HepG2 (cell line): ENCODE measurements at regions not wholly inside any gene's neighbourhood (a gene's known extent, or its start where the extent isn't known, plus 50 kb on each side); places are given as distances from the start of the nearest gene placed in this dataset.

ENCODE experiments used
- PTBP1 ChIP-seq: fragments of 200-400 bp; formaldehyde crosslinking; IDR thresholded peaks from 2 replicates; pipeline ENCODE4 v1.6.1; 2018; ENCODE audit warnings: low read length, low read depth; ENCODE audit not compliant: poor library complexity, severe bottlenecking
- TF ChIP-seq, protein P1 (sequence below): sonication (generic); formaldehyde crosslinking; IDR thresholded peaks from 2 replicates; pipeline ENCODE4 v1.5.0; 2020; ENCODE audit warnings: mild to moderate bottlenecking, missing genetic modification reagents, moderate library complexity

DNA sequence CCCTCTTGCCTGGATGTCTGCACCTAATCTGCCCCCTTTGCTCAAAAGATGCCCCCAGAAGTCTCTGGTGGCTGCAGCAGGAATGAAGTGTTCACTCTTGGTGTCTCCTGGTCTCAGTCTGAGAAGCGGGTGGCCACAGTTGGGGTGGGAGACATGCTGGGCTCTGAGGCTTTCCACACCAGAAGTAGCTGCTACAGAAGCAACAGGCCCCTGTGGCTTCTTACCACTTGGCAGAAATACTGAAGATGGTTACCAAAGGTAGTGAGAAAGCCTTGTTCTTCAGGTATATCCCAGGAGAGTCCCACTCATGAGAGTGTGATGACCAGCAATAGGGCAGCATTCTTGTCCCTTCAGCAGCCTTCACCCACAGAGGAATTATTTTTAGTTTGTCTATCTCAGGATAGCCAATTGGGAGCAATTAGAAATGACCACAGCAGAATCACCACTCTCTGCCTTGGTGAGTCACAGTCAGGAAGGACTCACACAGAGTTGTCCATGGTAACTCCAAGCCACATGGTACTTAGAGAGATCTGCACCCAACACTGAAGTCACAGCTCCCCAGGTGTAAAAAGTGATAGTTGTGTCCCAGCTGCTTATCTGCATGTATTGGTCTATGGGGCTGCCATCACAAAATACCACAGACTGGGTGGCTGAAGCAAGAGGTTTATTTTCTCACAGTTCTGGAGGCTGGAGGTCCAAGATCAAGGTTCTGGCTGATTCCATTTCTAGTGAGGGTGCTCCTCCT lies 169.8 kb upstream of the ID2 start:
- TF ChIP-seq, protein P1, sequence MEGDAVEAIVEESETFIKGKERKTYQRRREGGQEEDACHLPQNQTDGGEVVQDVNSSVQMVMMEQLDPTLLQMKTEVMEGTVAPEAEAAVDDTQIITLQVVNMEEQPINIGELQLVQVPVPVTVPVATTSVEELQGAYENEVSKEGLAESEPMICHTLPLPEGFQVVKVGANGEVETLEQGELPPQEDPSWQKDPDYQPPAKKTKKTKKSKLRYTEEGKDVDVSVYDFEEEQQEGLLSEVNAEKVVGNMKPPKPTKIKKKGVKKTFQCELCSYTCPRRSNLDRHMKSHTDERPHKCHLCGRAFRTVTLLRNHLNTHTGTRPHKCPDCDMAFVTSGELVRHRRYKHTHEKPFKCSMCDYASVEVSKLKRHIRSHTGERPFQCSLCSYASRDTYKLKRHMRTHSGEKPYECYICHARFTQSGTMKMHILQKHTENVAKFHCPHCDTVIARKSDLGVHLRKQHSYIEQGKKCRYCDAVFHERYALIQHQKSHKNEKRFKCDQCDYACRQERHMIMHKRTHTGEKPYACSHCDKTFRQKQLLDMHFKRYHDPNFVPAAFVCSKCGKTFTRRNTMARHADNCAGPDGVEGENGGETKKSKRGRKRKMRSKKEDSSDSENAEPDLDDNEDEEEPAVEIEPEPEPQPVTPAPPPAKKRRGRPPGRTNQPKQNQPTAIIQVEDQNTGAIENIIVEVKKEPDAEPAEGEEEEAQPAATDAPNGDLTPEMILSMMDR (CRISPR knock-in tag), result no peak
- no peak for TF ChIP-seq PTBP1
